GM21576 (cell line): ENCODE measurements at regions not wholly inside any gene's neighbourhood (a gene's known extent, or its start where the extent isn't known, plus 50 kb on each side); places are given as distances from the start of the nearest gene placed in this dataset.

Source experiments
- ATAC-seq: cut with Tn5 transposase; IDR thresholded peaks from one replicate; pipeline ENCODE4 v1.9.1; 2021; ENCODE audit warnings: mild to moderate bottlenecking, moderate library complexity; ENCODE audit not compliant: unreplicated experiment

GRCh38 chr14:32254952-32255679, 52.0 kb upstream of the RNU6-8 start:
- peak; percentile 39 for ATAC-seq

GRCh38 chr14:32255789-32256188, 52.7 kb upstream of the RNU6-8 start:
- no peak for ATAC-seq

- ATAC-seq = no peak
Measured at GRCh38 chr14:32256576-32256975, 53.5 kb upstream of the RNU6-8 start.

DNA sequence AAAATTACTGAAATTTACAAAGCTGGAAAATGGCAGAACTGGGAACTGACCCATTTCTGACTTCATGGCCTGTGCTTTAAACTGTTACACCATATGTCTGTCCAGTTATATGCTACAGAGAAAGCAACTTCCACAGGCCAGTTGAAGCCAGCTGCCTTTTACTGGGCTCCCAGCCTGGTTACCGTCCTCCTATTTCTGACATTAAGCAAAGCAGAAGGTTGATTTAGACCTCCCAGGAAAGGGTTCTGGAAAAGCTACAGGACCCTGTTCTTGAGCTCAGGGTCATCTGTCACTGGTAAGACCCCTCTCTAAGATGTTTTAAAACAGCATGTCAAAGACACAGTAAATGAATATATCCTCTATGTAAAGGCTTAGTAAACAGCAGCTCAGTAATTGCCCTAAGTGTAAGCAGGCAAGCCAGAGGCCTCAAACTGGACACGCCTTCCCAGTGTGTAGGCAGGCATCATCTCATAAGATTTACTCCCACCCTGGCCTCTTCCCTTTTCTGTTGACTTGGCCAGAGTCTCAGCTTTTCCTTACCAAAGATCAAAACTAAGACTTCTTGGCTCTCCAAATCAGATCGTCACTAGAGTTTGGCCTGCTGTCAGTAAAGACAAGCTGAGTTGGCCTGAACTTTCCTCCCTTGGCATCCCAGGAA, 55.4 kb upstream of the RNU6-8 start:
- ATAC-seq = no peak

DNA sequence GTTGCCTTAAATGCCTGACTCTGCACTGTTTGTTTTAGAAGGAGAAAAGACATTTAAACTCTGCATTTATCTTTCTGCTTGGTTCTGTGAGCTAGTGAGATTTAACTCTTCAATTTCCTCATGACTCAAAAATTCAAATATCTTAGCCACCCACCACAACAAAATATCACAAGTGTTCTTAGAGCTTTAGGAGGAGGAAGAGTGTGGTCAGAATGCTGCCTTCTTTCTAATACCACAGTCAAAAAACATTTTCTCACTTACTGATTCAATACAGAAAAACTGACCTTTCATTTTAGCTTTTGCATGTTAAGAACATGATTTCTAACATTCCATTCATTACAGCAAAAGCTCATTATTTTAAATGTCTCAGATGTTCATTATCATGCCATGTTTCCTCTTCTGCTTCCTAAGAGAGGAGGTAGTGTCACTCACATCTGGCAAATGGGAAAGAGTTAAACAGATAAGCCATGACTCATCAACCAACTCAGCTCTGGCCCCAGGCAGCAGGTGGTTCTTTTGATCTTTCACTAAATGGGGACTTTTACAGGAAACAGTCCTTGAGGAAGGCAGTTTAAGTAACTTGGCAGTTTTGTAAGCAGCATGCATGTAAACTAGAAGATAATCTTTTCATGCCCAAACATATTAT, 56.4 kb upstream of the RNU6-8 start:
- peak; percentile 70 for ATAC-seq

- ATAC-seq = no peak
Measured at GRCh38 chr14:32263939-32264567, 61.0 kb upstream of the RNU6-8 start.

GRCh38 chr14:32265584-32265983, 62.5 kb upstream of the RNU6-8 start:
- no peak for ATAC-seq

DNA sequence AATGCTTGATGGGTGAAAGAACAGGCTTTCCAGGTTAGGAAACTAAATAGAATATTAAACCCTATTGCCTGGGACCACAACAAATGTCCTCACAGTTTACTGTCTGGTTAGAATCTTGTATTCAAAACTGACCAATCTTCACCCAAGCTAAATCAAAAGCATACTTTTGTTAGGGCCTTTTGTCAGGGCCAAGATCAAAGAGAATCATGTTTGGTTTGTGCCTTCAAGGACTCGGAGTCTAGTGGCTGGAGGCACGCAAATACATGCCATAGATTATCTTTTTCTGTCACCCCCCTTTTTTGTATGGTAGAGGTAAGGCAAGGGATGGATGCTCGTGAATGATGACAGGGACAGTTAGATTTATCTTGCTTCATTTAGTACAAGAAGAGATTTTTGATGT, 51.1 kb upstream of the AKAP6 start:
- no peak for ATAC-seq
